ENCODE measurements at regions not wholly inside any gene's neighbourhood (a gene's known extent, or its start where the extent isn't known, plus 50 kb on each side); places are given as distances from the start of the nearest gene placed in this dataset.

DNA sequence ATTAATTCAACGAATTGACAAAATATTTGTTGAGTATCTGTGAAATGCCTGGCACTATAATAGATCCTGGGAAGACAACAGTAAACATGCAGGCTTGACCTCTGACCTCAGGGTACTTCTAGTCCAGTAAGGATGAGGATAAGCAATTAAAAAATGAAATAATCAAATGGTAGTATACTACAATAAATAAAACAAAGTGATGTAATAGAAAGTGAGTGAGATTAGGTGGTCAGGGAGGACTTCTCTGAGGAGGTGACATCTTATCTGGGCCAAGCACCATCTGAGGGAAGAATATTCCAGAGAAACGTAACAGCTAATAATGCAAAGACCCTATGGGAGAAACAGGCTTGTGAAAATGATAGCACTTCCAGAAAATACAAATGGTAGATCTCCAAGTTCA lies 50.1 kb upstream of the RHOBTB1 start:
- peaks cover 14% of the 10 kb centered on the region for H3K4me1 ChIP-seq
- no peak overlapping the region for H3K4me3 ChIP-seq
- H3K27me3 ChIP-seq: no peaks in the 10 kb centered on the region
- H3K9me3 ChIP-seq: no peaks in the 10 kb centered on the region
- DNase-seq (ENCODE audit: extremely low spot score in 2 of 2): no peak
- H3K36me3 ChIP-seq: no peaks in the 10 kb centered on the region
- TF ChIP-seq, protein P1, sequence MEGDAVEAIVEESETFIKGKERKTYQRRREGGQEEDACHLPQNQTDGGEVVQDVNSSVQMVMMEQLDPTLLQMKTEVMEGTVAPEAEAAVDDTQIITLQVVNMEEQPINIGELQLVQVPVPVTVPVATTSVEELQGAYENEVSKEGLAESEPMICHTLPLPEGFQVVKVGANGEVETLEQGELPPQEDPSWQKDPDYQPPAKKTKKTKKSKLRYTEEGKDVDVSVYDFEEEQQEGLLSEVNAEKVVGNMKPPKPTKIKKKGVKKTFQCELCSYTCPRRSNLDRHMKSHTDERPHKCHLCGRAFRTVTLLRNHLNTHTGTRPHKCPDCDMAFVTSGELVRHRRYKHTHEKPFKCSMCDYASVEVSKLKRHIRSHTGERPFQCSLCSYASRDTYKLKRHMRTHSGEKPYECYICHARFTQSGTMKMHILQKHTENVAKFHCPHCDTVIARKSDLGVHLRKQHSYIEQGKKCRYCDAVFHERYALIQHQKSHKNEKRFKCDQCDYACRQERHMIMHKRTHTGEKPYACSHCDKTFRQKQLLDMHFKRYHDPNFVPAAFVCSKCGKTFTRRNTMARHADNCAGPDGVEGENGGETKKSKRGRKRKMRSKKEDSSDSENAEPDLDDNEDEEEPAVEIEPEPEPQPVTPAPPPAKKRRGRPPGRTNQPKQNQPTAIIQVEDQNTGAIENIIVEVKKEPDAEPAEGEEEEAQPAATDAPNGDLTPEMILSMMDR (IDR thresholded peaks at IDR 0.05): no peak
- TF ChIP-seq POLR2A (IDR thresholded peaks at IDR 0.05) (no peak), POLR2AphosphoS5 (IDR thresholded peaks at IDR 0.05; ENCODE audit: insufficient read depth in 1 of 2, low read depth in 1 of 2) (no peak)
- intact Hi-C loops (cut with DNase I): no loop called here
- H3K27ac ChIP-seq: no peak overlapping the region

All from vagina (tissue), 2 donors.